ENCODE measurements at regions not wholly inside any gene's neighbourhood (a gene's known extent, or its start where the extent isn't known, plus 50 kb on each side); places are given as distances from the start of the nearest gene placed in this dataset.

GRCh38 chrX:127305013-127305412 lies 485.5 kb downstream of the PRR32 start:
- H3K4me3 ChIP-seq (ENCODE audit: severe bottlenecking) = no peak overlapping the region
- no peaks in the 10 kb centered on the region for H3K27me3 ChIP-seq (ENCODE audit: insufficient read depth, poor library complexity, severe bottlenecking)
- H3K4me1 ChIP-seq (ENCODE audit: insufficient read depth, poor library complexity, severe bottlenecking) = no peaks in the 10 kb centered on the region
- no peak for TF ChIP-seq CTCF (IDR thresholded peaks at IDR 0.05; ENCODE audit: poor library complexity, severe bottlenecking)
- ATAC-seq (ENCODE audit: low read depth) (no peak), DNase-seq (ENCODE audit: low spot score) (no peak)
- no peaks in the 10 kb centered on the region for H3K36me3 ChIP-seq (ENCODE audit: low read depth)
- H3K9me3 ChIP-seq (ENCODE audit: severe bottlenecking) = no peaks in the 10 kb centered on the region
- no peak overlapping the region for H3K27ac ChIP-seq (ENCODE audit: poor library complexity, severe bottlenecking)

- Histone ChIP-seq H3K4me1 (ENCODE audit: insufficient read depth, poor library complexity, severe bottlenecking) (no peaks in the 10 kb centered on the region), H3K9me3 (ENCODE audit: severe bottlenecking) (no peaks in the 10 kb centered on the region), H3K27me3 (ENCODE audit: insufficient read depth, poor library complexity, severe bottlenecking) (no peaks in the 10 kb centered on the region), H3K27ac (ENCODE audit: poor library complexity, severe bottlenecking) (no peak overlapping the region), H3K36me3 (ENCODE audit: low read depth) (no peaks in the 10 kb centered on the region), H3K4me3 (ENCODE audit: severe bottlenecking) (no peak overlapping the region)
- DNase-seq (ENCODE audit: low spot score) (no peak), ATAC-seq (ENCODE audit: low read depth) (no peak)
- no peak for TF ChIP-seq CTCF (IDR thresholded peaks at IDR 0.05; ENCODE audit: poor library complexity, severe bottlenecking)
Measured at GRCh38 chrX:127306262-127306661, 486.7 kb downstream of the PRR32 start.

GRCh38 chrX:127313635-127314034 lies 494.1 kb downstream of the PRR32 start:
- DNase-seq (ENCODE audit: low spot score) = no peak
- no peaks in the 10 kb centered on the region for H3K9me3 ChIP-seq (ENCODE audit: severe bottlenecking)
- H3K27me3 ChIP-seq (ENCODE audit: insufficient read depth, poor library complexity, severe bottlenecking) = no peaks in the 10 kb centered on the region
- no peak overlapping the region for H3K27ac ChIP-seq (ENCODE audit: poor library complexity, severe bottlenecking)
- no peak overlapping the region for H3K4me3 ChIP-seq (ENCODE audit: severe bottlenecking)
- no peaks in the 10 kb centered on the region for H3K4me1 ChIP-seq (ENCODE audit: insufficient read depth, poor library complexity, severe bottlenecking)
- H3K36me3 ChIP-seq (ENCODE audit: low read depth) = no peaks in the 10 kb centered on the region
- ATAC-seq (ENCODE audit: low read depth) = no peak
- no peak for TF ChIP-seq CTCF (IDR thresholded peaks at IDR 0.05; ENCODE audit: poor library complexity, severe bottlenecking)

GRCh38 chrX:127317159-127317558 lies 497.6 kb downstream of the PRR32 start:
- no peaks in the 10 kb centered on the region for H3K4me1 ChIP-seq (ENCODE audit: insufficient read depth, poor library complexity, severe bottlenecking)
- DNase-seq (ENCODE audit: low spot score) = no peak
- no peaks in the 10 kb centered on the region for H3K36me3 ChIP-seq (ENCODE audit: low read depth)
- peak; percentile 63; the same call in 2 of the 3 replicates for ATAC-seq (ENCODE audit: low read depth)
- TF ChIP-seq CTCF (IDR thresholded peaks at IDR 0.05; ENCODE audit: poor library complexity, severe bottlenecking) = no peak
- no peaks in the 10 kb centered on the region for H3K27me3 ChIP-seq (ENCODE audit: insufficient read depth, poor library complexity, severe bottlenecking)
- no peaks in the 10 kb centered on the region for H3K9me3 ChIP-seq (ENCODE audit: severe bottlenecking)
- no peak overlapping the region for H3K4me3 ChIP-seq (ENCODE audit: severe bottlenecking)
- no peak overlapping the region for H3K27ac ChIP-seq (ENCODE audit: poor library complexity, severe bottlenecking)

- DNase-seq (ENCODE audit: low spot score) (no peak), ATAC-seq (ENCODE audit: low read depth) (no peak)
- Histone ChIP-seq H3K36me3 (ENCODE audit: low read depth) (no peaks in the 10 kb centered on the region), H3K9me3 (ENCODE audit: severe bottlenecking) (no peaks in the 10 kb centered on the region), H3K27me3 (ENCODE audit: insufficient read depth, poor library complexity, severe bottlenecking) (no peaks in the 10 kb centered on the region), H3K4me3 (ENCODE audit: severe bottlenecking) (no peak overlapping the region), H3K27ac (ENCODE audit: poor library complexity, severe bottlenecking) (no peak overlapping the region), H3K4me1 (ENCODE audit: insufficient read depth, poor library complexity, severe bottlenecking) (no peaks in the 10 kb centered on the region)
- TF ChIP-seq CTCF (IDR thresholded peaks at IDR 0.05; ENCODE audit: poor library complexity, severe bottlenecking) = no peak
Measured at GRCh38 chrX:127324128-127324527, 504.6 kb downstream of the PRR32 start.
